ENCODE measurements at regions not wholly inside any gene's neighbourhood (a gene's known extent, or its start where the extent isn't known, plus 50 kb on each side); places are given as distances from the start of the nearest gene placed in this dataset.
"Not testable (repeated sequence)": the region's sequence is repeated elsewhere in the genome, so short reads cannot be mapped to it uniquely, and the experiment has no call there.

DNA sequence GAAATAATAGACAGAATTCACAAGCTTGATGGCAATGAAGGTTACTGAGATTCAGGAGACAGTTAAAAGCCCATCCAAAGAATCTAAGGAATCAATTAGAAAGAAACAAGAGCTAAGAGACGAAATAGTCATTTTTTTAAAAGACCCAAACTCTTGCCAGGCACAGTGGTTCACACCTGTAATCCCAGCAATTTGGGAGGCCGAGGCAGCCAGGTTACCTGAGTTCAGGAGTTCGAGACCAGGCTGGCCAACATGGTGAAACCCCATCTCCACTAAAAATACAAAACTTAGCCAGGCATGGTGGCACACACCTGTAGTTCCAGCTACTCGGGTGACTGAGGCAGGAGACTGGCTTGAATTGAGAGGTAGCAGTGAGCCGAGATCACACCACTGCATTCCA, 647.2 kb upstream of the TPTE start:
- WGBS (ENCODE audit: insufficient coverage) = 60% methylated on average over 1 of the region's 5 CpGs
- H3K27ac Mint-ChIP-seq; H3K4me1 ChIP-seq (ENCODE audit: control insufficient read depth in 1 of 2, insufficient read depth in 2 of 2, low read length in 2 of 2); H4K20me1 ChIP-seq (ENCODE audit: insufficient read depth, low read length); H3K4me1 Mint-ChIP-seq; H2AFZ ChIP-seq (ENCODE audit: insufficient read depth, low read depth, low read length, poor library complexity, severe bottlenecking); H3K4me3 ChIP-seq (replicated peaks in 1 of 3; ENCODE audit: low read depth in 2 of 3, low read length in 3 of 3); DNase-seq; H3K27me3 Mint-ChIP-seq (ENCODE audit: low read depth in 3 of 3); H3K27ac ChIP-seq (ENCODE audit: low read depth in 1 of 2, low read length in 2 of 2); H3K4me3 Mint-ChIP-seq; H3K36me3 Mint-ChIP-seq; intact Hi-C loops (cut with micrococcal nuclease); H3K79me2 ChIP-seq (ENCODE audit: insufficient read depth, low read length); H3K9ac ChIP-seq (ENCODE audit: insufficient read depth, low read length, poor library complexity, severe bottlenecking); H3K4me2 ChIP-seq (replicated peaks; ENCODE audit: extremely low read depth, low read length, poor library complexity, severe bottlenecking); H3K27me3 ChIP-seq (ENCODE audit: control insufficient read depth in 2 of 2, insufficient read depth in 2 of 2, low read length in 2 of 2); H3K36me3 ChIP-seq (replicated peaks in 1 of 2; ENCODE audit: control insufficient read depth in 1 of 2, insufficient read depth in 2 of 2, low read length in 2 of 2): not testable (repeated sequence)
- peaks cover 23 to 29% of the 10 kb centered on the region in 2 donors for H3K9me3 ChIP-seq (replicated peaks in 1 of 2; ENCODE audit: control insufficient read depth in 1 of 2, insufficient read depth in 1 of 2, low read length in 2 of 2)
- H3K9me3 Mint-ChIP-seq = peaks cover 2 to 18% (median 8%) of the 10 kb centered on the region in 7 donors

DNA sequence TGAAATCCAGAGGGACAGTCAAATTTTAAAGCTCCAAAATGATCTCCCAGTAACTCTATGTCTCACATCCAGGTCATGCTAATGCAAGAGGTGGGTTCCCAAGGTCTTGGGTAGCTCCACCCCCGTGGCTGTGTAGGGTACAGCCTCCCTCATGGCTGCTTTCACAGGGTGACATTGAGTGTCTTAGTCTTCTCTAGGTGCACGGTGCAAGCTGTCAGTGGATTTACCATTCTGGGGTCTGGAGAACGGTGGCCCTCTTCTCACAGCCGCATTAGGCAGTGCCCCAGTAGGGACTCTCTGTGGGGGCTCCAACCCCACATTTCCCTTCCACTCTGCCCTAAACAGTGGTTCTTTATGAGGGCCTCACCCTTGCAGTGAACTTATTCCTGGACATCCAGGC, 640.0 kb upstream of the TPTE start:
- H3K79me2 ChIP-seq (ENCODE audit: insufficient read depth, low read length); intact Hi-C loops (cut with micrococcal nuclease); DNase-seq: not testable (repeated sequence)

DNA sequence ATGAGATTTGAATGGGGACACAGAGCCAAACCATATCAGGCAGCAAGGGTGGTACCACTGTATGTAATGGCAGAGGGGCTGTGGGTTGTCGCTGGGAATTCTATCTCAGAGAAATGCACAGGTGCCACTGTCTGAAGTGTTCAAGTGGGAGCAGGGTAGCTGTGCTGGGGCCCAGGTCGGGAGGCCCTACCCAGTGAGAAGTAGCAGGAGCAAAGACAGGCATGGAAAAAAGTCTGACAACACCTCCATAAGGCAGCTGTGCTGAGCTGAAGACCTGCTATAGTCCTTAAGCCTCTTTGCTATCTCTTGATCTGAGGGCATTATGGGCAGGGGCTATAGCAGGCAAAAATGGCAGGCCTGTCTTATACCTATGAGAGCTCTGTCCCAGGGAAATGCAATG, 638.3 kb upstream of the TPTE start:
- DNase-seq; H3K9ac ChIP-seq (ENCODE audit: insufficient read depth, low read length, poor library complexity, severe bottlenecking); H3K79me2 ChIP-seq (ENCODE audit: insufficient read depth, low read length); H3K27ac ChIP-seq (ENCODE audit: low read depth in 1 of 2, low read length in 2 of 2); H3K27me3 ChIP-seq (ENCODE audit: control insufficient read depth in 2 of 2, insufficient read depth in 2 of 2, low read length in 2 of 2); H3K4me2 ChIP-seq (replicated peaks; ENCODE audit: extremely low read depth, low read length, poor library complexity, severe bottlenecking); H3K4me3 Mint-ChIP-seq; H3K4me1 ChIP-seq (ENCODE audit: control insufficient read depth in 1 of 2, insufficient read depth in 2 of 2, low read length in 2 of 2); H3K27me3 Mint-ChIP-seq (ENCODE audit: low read depth in 3 of 3); H2AFZ ChIP-seq (ENCODE audit: insufficient read depth, low read depth, low read length, poor library complexity, severe bottlenecking); H3K36me3 ChIP-seq (replicated peaks in 1 of 2; ENCODE audit: control insufficient read depth in 1 of 2, insufficient read depth in 2 of 2, low read length in 2 of 2); H3K4me1 Mint-ChIP-seq; H3K4me3 ChIP-seq (replicated peaks in 1 of 3; ENCODE audit: low read depth in 2 of 3, low read length in 3 of 3); intact Hi-C loops (cut with micrococcal nuclease); H3K36me3 Mint-ChIP-seq; H3K27ac Mint-ChIP-seq; H4K20me1 ChIP-seq (ENCODE audit: insufficient read depth, low read length): not testable (repeated sequence)
- WGBS (ENCODE audit: insufficient coverage) = 39% methylated on average over 2 of the region's 2 CpGs
- H3K9me3 Mint-ChIP-seq = peaks cover 11 to 32% (median 25%) of the 10 kb centered on the region in 7 donors
- H3K9me3 ChIP-seq (replicated peaks in 1 of 2; ENCODE audit: control insufficient read depth in 1 of 2, insufficient read depth in 1 of 2, low read length in 2 of 2) = peaks cover 36 to 44% of the 10 kb centered on the region in 2 donors

More for the DNA sequence above, 640.0 kb upstream of the TPTE start:
- H2AFZ ChIP-seq (ENCODE audit: insufficient read depth, low read depth, low read length, poor library complexity, severe bottlenecking); H3K9ac ChIP-seq (ENCODE audit: insufficient read depth, low read length, poor library complexity, severe bottlenecking); H3K27me3 Mint-ChIP-seq (ENCODE audit: low read depth in 3 of 3); H3K4me3 ChIP-seq (replicated peaks in 1 of 3; ENCODE audit: low read depth in 2 of 3, low read length in 3 of 3); H3K27ac ChIP-seq (ENCODE audit: low read depth in 1 of 2, low read length in 2 of 2); H3K4me1 Mint-ChIP-seq; H3K36me3 ChIP-seq (replicated peaks in 1 of 2; ENCODE audit: control insufficient read depth in 1 of 2, insufficient read depth in 2 of 2, low read length in 2 of 2); H3K27ac Mint-ChIP-seq; H3K4me3 Mint-ChIP-seq; H4K20me1 ChIP-seq (ENCODE audit: insufficient read depth, low read length); H3K36me3 Mint-ChIP-seq; H3K4me1 ChIP-seq (ENCODE audit: control insufficient read depth in 1 of 2, insufficient read depth in 2 of 2, low read length in 2 of 2); H3K27me3 ChIP-seq (ENCODE audit: control insufficient read depth in 2 of 2, insufficient read depth in 2 of 2, low read length in 2 of 2); H3K4me2 ChIP-seq (replicated peaks; ENCODE audit: extremely low read depth, low read length, poor library complexity, severe bottlenecking): not testable (repeated sequence)
- H3K9me3 Mint-ChIP-seq = peaks cover 11 to 32% (median 25%) of the 10 kb centered on the region in 7 donors
- WGBS (ENCODE audit: insufficient coverage) = 67% methylated on average over 4 of the region's 4 CpGs
- peaks cover 36 to 44% of the 10 kb centered on the region in 2 donors for H3K9me3 ChIP-seq (replicated peaks in 1 of 2; ENCODE audit: control insufficient read depth in 1 of 2, insufficient read depth in 1 of 2, low read length in 2 of 2)

DNA sequence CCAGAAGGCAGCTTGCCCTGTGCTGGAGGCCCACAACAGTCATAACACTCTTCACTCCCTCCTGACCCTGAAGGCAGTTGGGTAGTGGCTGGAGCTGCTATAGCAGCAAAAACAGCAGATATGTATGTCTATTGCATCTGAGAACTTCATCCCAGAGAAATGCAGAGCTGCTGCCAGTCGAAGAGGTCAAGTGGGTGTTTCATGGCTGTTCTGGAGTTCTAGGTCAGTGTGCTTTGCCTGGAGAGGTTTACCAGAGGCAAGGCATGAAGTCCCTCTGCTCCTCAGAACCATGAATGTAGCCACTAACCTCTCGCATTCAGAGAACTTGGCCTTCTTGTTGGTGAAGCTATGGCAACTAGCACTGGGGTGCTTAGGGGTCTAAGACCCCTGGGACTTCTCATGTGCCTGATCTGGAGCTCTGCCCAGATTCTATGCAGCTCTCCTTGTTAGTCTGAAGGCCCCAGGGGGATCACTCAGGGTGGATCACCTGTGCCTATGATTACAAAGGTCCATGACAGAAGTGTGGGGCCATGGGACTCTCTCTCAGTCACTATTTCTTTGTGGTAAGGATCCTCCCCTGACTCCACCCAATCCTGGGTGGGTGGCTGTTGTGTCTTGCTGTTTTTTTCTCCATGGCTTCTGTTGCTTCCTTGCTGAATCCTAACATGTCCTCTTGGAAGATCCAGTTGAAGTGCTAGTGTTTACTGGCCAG, 637.7 kb upstream of the TPTE start:
- peaks cover 11 to 31% (median 23%) of the 10 kb centered on the region in 7 donors for H3K9me3 Mint-ChIP-seq
- H3K4me3 Mint-ChIP-seq; H4K20me1 ChIP-seq (ENCODE audit: insufficient read depth, low read length); H3K36me3 Mint-ChIP-seq; H3K27ac ChIP-seq (ENCODE audit: low read depth in 1 of 2, low read length in 2 of 2); H3K36me3 ChIP-seq (replicated peaks in 1 of 2; ENCODE audit: control insufficient read depth in 1 of 2, insufficient read depth in 2 of 2, low read length in 2 of 2); H3K27me3 Mint-ChIP-seq (ENCODE audit: low read depth in 3 of 3); H3K27me3 ChIP-seq (ENCODE audit: control insufficient read depth in 2 of 2, insufficient read depth in 2 of 2, low read length in 2 of 2); H3K4me3 ChIP-seq (replicated peaks in 1 of 3; ENCODE audit: low read depth in 2 of 3, low read length in 3 of 3); intact Hi-C loops (cut with micrococcal nuclease); H3K79me2 ChIP-seq (ENCODE audit: insufficient read depth, low read length); H3K4me2 ChIP-seq (replicated peaks; ENCODE audit: extremely low read depth, low read length, poor library complexity, severe bottlenecking); H3K9ac ChIP-seq (ENCODE audit: insufficient read depth, low read length, poor library complexity, severe bottlenecking); H2AFZ ChIP-seq (ENCODE audit: insufficient read depth, low read depth, low read length, poor library complexity, severe bottlenecking); H3K4me1 ChIP-seq (ENCODE audit: control insufficient read depth in 1 of 2, insufficient read depth in 2 of 2, low read length in 2 of 2); H3K4me1 Mint-ChIP-seq; H3K27ac Mint-ChIP-seq; DNase-seq: not testable (repeated sequence)
- WGBS (ENCODE audit: insufficient coverage) = 59% methylated on average over 2 of the region's 2 CpGs
- peaks cover 37 to 44% of the 10 kb centered on the region in 2 donors for H3K9me3 ChIP-seq (replicated peaks in 1 of 2; ENCODE audit: control insufficient read depth in 1 of 2, insufficient read depth in 1 of 2, low read length in 2 of 2)

Data from CD14-positive monocyte (primary cell).